GM20000 (cell line): ENCODE measurements at regions not wholly inside any gene's neighbourhood (a gene's known extent, or its start where the extent isn't known, plus 50 kb on each side); places are given as distances from the start of the nearest gene placed in this dataset.

Experiments used
- DNase-seq: peaks from one replicate; pipeline ENCODE4 v3.0.0; 2012; ENCODE audit warnings: low spot score
- TF ChIP-seq, protein P1 (sequence below): IDR thresholded peaks from 2 replicates; pipeline ENCODE4 v1.5.1; 2012; ENCODE audit warnings: mild to moderate bottlenecking, control low read depth; ENCODE audit errors: extremely low read depth, missing control alignments

DNA sequence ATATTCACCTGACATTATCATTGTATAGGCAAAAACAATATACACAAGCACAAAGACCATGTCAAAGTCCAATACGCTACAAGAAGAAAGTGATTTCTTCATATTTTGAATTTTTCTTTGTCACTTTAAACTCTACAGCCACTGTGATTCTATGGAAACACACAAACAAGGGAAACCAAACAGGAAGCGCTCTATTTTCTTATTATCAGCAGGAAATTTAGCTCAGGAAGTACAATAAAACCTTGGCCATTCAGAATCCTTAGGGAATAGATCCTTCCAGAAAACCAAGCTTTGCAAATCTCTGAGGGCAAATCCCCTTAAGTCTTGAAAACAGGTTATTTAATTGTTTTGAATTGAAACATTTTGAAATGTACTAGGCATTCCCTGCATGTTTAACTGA is 336.2 kb downstream of the EPHA4 start:
- TF ChIP-seq, protein P1, sequence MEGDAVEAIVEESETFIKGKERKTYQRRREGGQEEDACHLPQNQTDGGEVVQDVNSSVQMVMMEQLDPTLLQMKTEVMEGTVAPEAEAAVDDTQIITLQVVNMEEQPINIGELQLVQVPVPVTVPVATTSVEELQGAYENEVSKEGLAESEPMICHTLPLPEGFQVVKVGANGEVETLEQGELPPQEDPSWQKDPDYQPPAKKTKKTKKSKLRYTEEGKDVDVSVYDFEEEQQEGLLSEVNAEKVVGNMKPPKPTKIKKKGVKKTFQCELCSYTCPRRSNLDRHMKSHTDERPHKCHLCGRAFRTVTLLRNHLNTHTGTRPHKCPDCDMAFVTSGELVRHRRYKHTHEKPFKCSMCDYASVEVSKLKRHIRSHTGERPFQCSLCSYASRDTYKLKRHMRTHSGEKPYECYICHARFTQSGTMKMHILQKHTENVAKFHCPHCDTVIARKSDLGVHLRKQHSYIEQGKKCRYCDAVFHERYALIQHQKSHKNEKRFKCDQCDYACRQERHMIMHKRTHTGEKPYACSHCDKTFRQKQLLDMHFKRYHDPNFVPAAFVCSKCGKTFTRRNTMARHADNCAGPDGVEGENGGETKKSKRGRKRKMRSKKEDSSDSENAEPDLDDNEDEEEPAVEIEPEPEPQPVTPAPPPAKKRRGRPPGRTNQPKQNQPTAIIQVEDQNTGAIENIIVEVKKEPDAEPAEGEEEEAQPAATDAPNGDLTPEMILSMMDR: no peak
- no peak for DNase-seq

DNA sequence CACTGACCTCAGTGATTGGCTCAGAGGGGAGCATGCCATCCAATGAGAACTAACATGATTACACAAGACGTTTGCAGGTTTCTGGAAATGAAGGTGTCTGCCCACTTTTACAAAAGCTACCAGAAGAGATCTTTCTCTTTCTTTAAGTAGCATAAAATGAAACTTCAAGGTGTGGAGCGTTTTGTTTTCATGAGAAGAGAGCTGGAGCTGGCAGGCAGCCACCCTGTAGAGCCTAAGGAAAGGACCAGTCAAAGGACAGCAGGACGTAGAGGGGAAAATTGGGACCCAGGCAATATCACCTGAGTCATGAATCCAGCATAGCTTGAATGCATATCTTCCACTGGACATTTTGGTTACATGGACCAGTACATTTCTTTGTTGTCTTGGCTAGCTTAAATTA is 331.0 kb downstream of the EPHA4 start:
- no peak for DNase-seq

DNA sequence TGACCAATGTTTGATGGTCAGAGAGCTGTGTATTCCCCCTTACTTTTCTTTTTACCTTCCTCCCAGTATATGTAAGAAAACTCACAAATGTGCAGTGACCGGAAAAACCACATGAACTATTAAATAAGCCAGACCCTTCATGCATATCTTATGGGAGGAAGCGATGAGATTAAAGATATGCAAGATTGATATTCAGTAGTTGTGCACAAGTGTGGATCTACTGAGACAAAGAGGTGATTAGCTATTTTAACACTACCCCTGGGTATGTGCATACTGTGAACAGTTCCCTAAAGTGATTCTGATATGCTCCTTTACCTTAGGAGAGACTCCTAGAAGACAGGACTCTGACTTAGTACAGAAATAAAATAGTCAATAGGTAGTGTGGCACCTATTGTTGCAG is 328.3 kb downstream of the EPHA4 start:
- TF ChIP-seq, protein P1: no peak

More for the DNA sequence above, 331.0 kb downstream of the EPHA4 start:
- TF ChIP-seq, protein P1: no peak

DNA sequence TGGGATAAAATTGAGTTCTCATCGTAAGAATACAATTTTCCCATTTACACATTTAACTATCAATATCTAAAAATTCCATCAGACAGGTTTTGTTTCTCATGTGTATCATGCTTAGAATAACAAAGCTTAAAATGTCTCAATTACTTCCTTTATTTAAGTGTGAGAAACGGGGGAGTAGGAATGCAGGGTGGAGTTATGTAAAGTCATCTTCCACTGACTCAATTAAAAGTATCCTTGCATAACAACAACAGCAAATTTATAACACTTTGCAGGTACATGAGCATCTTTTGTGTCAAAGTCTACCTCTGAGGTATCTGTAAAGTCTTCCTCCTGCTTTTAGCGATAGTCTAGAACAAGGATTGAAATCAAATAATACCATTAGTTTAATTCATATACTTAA is 327.1 kb downstream of the EPHA4 start:
- DNase-seq: no peak
- TF ChIP-seq, protein P1: no peak

More for the DNA sequence above, 328.3 kb downstream of the EPHA4 start:
- no peak for DNase-seq

DNA sequence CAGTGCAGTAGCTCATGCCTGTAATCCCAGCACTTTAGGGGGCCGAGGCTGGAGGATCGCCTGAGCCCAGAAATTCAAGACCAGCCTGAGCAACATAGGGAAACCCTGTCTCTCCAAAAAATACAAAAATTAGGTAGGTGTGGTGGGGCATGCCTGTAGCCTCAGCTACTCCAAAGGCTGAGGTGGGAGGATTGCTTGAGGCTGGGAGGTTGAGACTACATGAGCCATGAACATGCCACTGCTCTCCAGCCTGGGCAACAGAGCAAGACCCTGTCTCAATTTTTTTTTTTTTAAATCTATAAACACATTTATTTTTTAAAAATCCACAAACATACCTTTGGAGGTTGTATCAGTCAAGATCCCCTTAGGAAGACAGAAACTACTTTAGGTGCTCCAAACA is 326.3 kb downstream of the EPHA4 start:
- no peak for DNase-seq
- TF ChIP-seq, protein P1: no peak

DNA sequence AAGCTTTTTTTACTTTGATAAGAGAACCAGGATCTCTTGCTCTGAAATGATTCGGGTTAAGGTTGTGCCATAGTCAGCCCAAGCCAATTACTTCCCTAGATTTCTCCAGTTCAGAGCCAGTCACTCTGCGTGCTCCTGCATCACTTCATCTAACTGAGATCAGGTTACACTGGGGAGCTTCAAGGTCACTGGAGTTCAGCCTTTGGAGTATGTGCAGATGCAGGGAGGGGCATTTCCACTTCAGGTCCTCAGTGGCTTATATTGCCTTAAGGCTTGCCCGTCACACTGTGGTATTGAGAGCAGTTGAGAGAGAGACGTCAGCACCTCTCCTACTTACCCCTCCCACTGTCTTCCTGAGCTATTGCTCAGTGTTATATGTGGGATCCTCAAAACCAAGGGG is 317.8 kb downstream of the EPHA4 start:
- DNase-seq: no peak
- TF ChIP-seq, protein P1: no peak

DNA sequence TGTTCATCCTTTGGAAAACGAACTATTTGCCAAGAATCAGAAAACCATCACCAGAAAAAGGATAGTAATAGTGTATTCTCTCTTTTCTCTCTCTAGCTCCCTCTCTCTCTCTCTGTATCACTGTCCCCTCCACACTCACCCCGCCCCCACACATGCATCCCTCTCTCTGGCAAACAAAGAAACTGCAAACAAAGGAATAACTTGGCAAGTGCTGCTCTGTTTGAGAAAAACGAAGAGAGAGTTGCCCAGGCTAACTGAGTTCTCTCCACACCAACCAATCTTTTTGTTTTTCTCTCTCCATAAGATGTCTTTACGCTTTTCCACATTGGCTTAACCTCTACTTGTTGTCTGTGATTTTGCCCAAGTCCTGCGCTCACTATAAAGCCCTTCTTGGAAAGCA is 316.2 kb downstream of the EPHA4 start:
- TF ChIP-seq, protein P1: no peak
- no peak for DNase-seq
